ENCODE measurements at regions not wholly inside any gene's neighbourhood (a gene's known extent, or its start where the extent isn't known, plus 50 kb on each side); places are given as distances from the start of the nearest gene placed in this dataset.

DNA sequence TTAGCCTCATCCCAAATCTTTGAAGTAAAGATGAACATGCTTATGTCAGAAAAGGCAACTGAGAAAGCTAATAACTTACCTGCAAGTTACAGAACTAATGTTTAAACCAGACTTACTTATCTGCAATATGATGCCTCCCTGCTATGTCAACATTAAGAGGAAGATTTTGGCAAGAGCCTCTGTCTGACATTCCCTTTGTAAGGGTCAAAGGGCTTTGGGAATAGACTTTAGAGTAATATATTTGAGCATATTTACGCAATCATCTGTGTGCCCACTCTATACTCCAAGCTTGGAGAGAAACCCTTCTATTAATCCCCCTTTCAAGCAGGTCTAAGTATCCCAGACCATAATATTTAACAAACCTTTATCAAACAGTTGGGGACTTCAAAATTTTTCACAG lies 389.4 kb downstream of the NPIPA8 start (continued):
- TF ChIP-seq POGK (CRISPR knock-in tag; conservative IDR thresholded peaks at IDR 0.05) = no peak
- no peak for TF ChIP-seq AKAP8 (CRISPR knock-in tag; IDR thresholded peaks at IDR 0.05)
- TF ChIP-seq ZBTB7B (CRISPR knock-in tag; IDR thresholded peaks at IDR 0.05) = peak; percentile 63; the same call in 1 of the 2 replicates
- peak; percentile 32; the same call in 1 of the 2 replicates for TF ChIP-seq HNF4A (CRISPR knock-in tag; IDR thresholded peaks at IDR 0.05)
- no peak for TF ChIP-seq SPEN (CRISPR knock-in tag; IDR thresholded peaks at IDR 0.05; ENCODE audit: low read depth)
- no peak for TF ChIP-seq TRAFD1 (CRISPR knock-in tag; IDR thresholded peaks at IDR 0.05; ENCODE audit: borderline replicate concordance)
- TF ChIP-seq MXI1 (IDR thresholded peaks at IDR 0.05; ENCODE audit: borderline replicate concordance, low read depth, low read length) = no peak
- no peak for TF ChIP-seq SOX13 (IDR thresholded peaks at IDR 0.05)
- no peak for TF ChIP-seq SOX13 (CRISPR knock-in tag; conservative IDR thresholded peaks at IDR 0.05 in 1 of 2, IDR thresholded peaks at IDR 0.05 in 1 of 2)
- TF ChIP-seq GFI1 (CRISPR knock-in tag; IDR thresholded peaks at IDR 0.05; ENCODE audit: borderline replicate concordance) = no peak
- no peak for TF ChIP-seq NR3C1 (CRISPR knock-in tag; IDR thresholded peaks at IDR 0.05)
- TF ChIP-seq POLR2A (IDR thresholded peaks at IDR 0.05; ENCODE audit: insufficient read depth in 1 of 2, low read depth in 2 of 2, low read length in 2 of 2) = no peak
- TF ChIP-seq, protein P1, sequence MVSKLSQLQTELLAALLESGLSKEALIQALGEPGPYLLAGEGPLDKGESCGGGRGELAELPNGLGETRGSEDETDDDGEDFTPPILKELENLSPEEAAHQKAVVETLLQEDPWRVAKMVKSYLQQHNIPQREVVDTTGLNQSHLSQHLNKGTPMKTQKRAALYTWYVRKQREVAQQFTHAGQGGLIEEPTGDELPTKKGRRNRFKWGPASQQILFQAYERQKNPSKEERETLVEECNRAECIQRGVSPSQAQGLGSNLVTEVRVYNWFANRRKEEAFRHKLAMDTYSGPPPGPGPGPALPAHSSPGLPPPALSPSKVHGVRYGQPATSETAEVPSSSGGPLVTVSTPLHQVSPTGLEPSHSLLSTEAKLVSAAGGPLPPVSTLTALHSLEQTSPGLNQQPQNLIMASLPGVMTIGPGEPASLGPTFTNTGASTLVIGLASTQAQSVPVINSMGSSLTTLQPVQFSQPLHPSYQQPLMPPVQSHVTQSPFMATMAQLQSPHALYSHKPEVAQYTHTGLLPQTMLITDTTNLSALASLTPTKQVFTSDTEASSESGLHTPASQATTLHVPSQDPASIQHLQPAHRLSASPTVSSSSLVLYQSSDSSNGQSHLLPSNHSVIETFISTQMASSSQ (IDR thresholded peaks at IDR 0.05; ENCODE audit: low read depth) = no peak
- TF ChIP-seq, protein P1 (CRISPR knock-in tag; IDR thresholded peaks at IDR 0.05; ENCODE audit: borderline replicate concordance) = no peak
- peak; percentile 95 for TF ChIP-seq SIX4 (CRISPR knock-in tag; IDR thresholded peaks at IDR 0.05)
- TF ChIP-seq MAF1 (CRISPR knock-in tag; IDR thresholded peaks at IDR 0.05; ENCODE audit: borderline replicate concordance) = no peak
- no peak for TF ChIP-seq ZNF749 (CRISPR knock-in tag; IDR thresholded peaks at IDR 0.05; ENCODE audit: borderline replicate concordance)
- TF ChIP-seq ZNF576 (CRISPR knock-in tag; IDR thresholded peaks at IDR 0.05) = no peak
- no peak for TF ChIP-seq ZNF777 (CRISPR knock-in tag; IDR thresholded peaks at IDR 0.05)

All from HepG2 (cell line).